ENCODE measurements at regions not wholly inside any gene's neighbourhood (a gene's known extent, or its start where the extent isn't known, plus 50 kb on each side); places are given as distances from the start of the nearest gene placed in this dataset.

DNA sequence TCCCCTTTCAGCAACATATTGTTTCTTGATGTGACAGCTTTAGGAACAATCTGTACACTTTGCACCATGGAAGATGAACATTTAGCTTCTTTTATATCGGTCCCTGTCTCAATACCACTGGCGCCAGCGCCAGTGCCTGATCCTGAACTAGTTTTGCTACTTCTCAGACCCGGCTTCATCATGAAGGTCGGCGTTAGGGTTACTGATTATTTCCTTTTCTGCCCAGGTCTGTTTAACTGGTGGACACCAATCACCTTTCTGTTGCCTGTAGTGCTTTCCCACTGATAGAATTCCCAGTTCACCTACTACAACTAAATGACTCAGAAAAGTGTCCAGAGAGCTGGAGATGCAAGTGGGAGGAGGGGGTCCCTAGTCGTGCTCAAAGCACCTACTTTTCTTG lies 99.5 kb downstream of the MYCN start:
- TF ChIP-seq MAX (IDR thresholded peaks at IDR 0.05; ENCODE audit: low read depth, low read length): no peak
- TF ChIP-seq, protein P1, sequence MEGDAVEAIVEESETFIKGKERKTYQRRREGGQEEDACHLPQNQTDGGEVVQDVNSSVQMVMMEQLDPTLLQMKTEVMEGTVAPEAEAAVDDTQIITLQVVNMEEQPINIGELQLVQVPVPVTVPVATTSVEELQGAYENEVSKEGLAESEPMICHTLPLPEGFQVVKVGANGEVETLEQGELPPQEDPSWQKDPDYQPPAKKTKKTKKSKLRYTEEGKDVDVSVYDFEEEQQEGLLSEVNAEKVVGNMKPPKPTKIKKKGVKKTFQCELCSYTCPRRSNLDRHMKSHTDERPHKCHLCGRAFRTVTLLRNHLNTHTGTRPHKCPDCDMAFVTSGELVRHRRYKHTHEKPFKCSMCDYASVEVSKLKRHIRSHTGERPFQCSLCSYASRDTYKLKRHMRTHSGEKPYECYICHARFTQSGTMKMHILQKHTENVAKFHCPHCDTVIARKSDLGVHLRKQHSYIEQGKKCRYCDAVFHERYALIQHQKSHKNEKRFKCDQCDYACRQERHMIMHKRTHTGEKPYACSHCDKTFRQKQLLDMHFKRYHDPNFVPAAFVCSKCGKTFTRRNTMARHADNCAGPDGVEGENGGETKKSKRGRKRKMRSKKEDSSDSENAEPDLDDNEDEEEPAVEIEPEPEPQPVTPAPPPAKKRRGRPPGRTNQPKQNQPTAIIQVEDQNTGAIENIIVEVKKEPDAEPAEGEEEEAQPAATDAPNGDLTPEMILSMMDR (IDR thresholded peaks at IDR 0.05; ENCODE audit: low read depth, low read length): no peak
- TF ChIP-seq MYC (IDR thresholded peaks at IDR 0.05; ENCODE audit: low read depth, low read length): no peak
- no peak for TF ChIP-seq POLR2A (IDR thresholded peaks at IDR 0.05; ENCODE audit: extremely low read depth, insufficient read length)
- DNase-seq (ENCODE audit: low read depth): no peak
- H3K4me3 ChIP-seq (ENCODE audit: low read depth, low read length): no peak overlapping the region

DNA sequence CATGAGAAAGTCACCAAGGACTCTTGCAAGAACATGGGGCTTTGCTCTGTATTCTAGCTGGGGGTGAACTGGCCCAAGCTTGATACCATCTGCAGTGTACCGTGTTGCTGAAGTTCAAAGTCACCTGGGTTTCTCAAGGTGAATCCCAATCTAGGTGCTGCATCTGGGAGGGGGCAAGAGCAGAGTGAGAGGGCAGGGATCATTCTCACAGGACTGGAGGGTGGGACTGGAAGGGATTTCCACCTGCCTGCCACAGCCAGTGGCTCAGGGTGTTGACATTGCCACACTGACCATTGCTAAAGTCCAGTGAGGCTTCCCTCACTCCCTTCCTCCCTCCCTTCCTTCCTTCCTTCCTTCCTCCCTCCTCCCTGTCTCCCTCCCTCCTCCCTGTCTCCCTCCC lies 98.7 kb downstream of the MYCN start:
- TF ChIP-seq MAX (IDR thresholded peaks at IDR 0.05; ENCODE audit: low read depth, low read length) (no peak), MYC (IDR thresholded peaks at IDR 0.05; ENCODE audit: low read depth, low read length) (no peak), POLR2A (IDR thresholded peaks at IDR 0.05; ENCODE audit: extremely low read depth, insufficient read length) (no peak)
- TF ChIP-seq, protein P1 (IDR thresholded peaks at IDR 0.05; ENCODE audit: low read depth, low read length): no peak
- no peak for DNase-seq (ENCODE audit: low read depth)
- H3K4me3 ChIP-seq (ENCODE audit: low read depth, low read length): no peak overlapping the region

GRCh38 chr2:16038621-16039020 lies 98.3 kb downstream of the MYCN start:
- DNase-seq (ENCODE audit: low read depth): no peak
- TF ChIP-seq POLR2A (IDR thresholded peaks at IDR 0.05; ENCODE audit: extremely low read depth, insufficient read length) (no peak), MYC (IDR thresholded peaks at IDR 0.05; ENCODE audit: low read depth, low read length) (no peak), MAX (IDR thresholded peaks at IDR 0.05; ENCODE audit: low read depth, low read length) (no peak)
- TF ChIP-seq, protein P1 (IDR thresholded peaks at IDR 0.05; ENCODE audit: low read depth, low read length): no peak

GRCh38 chr2:16037808-16038457 lies 97.6 kb downstream of the MYCN start:
- H3K4me3 ChIP-seq (ENCODE audit: low read depth, low read length): no peak overlapping the region
- no peak for DNase-seq (ENCODE audit: low read depth)
- TF ChIP-seq POLR2A (IDR thresholded peaks at IDR 0.05; ENCODE audit: extremely low read depth, insufficient read length) (no peak), MYC (IDR thresholded peaks at IDR 0.05; ENCODE audit: low read depth, low read length) (no peak), MAX (IDR thresholded peaks at IDR 0.05; ENCODE audit: low read depth, low read length) (no peak)
- TF ChIP-seq, protein P1 (IDR thresholded peaks at IDR 0.05; ENCODE audit: low read depth, low read length): no peak

More at GRCh38 chr2:16038621-16039020, 98.3 kb downstream of the MYCN start:
- H3K4me3 ChIP-seq (ENCODE audit: low read depth, low read length): no peak overlapping the region

GRCh38 chr2:16036951-16037350 lies 96.6 kb downstream of the MYCN start:
- DNase-seq (ENCODE audit: low read depth): no peak
- H3K4me3 ChIP-seq (ENCODE audit: low read depth, low read length): no peak overlapping the region
- TF ChIP-seq MAX (IDR thresholded peaks at IDR 0.05; ENCODE audit: low read depth, low read length): no peak

DNA sequence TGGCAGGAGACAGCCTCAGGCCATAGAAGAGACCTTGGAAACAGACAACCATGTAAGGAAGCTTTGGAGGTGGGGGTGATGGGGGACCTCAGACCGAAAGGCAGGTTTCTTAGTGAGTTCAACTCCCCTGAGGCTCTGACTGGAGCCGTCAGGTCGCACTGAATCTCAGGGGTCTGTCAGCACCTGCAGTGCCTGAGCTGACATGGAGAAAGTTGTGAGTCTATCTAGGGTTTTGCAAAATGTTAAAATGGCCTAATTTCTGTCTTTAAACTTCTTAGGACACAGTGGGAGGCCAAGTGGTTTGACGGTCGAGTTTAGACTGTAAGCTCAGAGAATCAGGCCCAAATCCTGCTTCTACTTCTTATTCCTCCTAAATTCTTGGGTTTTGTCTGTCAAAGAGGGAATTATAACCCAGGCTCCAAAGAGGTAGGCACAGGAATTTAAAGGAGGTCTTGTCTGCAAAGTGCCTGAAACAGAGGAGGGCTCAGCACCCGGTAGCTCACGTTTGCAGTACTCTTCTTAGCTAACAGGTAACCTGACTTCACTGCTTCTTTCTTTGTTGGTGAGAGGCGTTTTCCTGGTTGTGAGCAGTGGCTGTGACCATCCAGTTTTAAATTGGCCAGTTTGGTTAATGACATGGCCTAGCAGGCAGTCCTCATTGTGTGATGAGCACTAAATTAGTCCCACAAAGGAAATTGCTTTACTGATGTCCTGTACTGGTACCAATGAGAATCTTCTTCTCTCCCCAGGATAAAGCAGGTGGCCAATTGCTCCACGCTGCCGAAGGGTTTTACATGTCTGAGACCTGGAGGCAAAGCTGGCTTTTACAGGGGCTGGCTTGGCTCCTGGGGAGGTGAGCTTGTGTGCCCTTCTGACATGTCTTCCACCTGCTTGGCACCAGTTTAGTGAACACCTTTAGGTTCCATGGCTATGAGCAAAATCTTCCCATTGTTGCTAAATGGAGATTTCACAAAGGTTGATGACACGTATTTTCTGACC lies 95.7 kb downstream of the MYCN start:
- TF ChIP-seq MYC (IDR thresholded peaks at IDR 0.05; ENCODE audit: low read depth, low read length) (no peak), MAX (IDR thresholded peaks at IDR 0.05; ENCODE audit: low read depth, low read length) (no peak)
- DNase-seq (ENCODE audit: low read depth): no peak
- H3K4me3 ChIP-seq (ENCODE audit: low read depth, low read length): no peak overlapping the region

All from NB4 (cell line).